ENCODE measurements at regions not wholly inside any gene's neighbourhood (a gene's known extent, or its start where the extent isn't known, plus 50 kb on each side); places are given as distances from the start of the nearest gene placed in this dataset.
"Not testable (repeated sequence)": the region's sequence is repeated elsewhere in the genome, so short reads cannot be mapped to it uniquely, and the experiment has no call there.

GRCh38 chr2:176573612-176574483, 304.6 kb downstream of the MTX2 start:
- Histone ChIP-seq H3K27me3 (ENCODE audit: insufficient read depth, low read length, poor library complexity) (no peaks in the 10 kb centered on the region), H3K4ac (ENCODE audit: low read depth, low read length) (no peak overlapping the region), H3K36me3 (ENCODE audit: control insufficient read depth, insufficient read depth, low read length) (no peaks in the 10 kb centered on the region), H3K4me2 (ENCODE audit: low read length) (no peak overlapping the region), H3K79me1 (ENCODE audit: low read length) (no peaks in the 10 kb centered on the region), H2BK15ac (replicated peaks; ENCODE audit: low read depth) (no peak overlapping the region), H4K8ac (ENCODE audit: low read depth, low read length) (no peak overlapping the region), H3K4me3 (ENCODE audit: low read length) (no peak overlapping the region), H2BK120ac (ENCODE audit: low read depth, low read length) (no peak overlapping the region), H3K79me2 (ENCODE audit: control insufficient read depth, insufficient read depth, low read length) (no peaks in the 10 kb centered on the region), H2BK5ac (ENCODE audit: low read length) (no peak overlapping the region), H3K18ac (ENCODE audit: low read length) (no peak overlapping the region), H4K5ac (ENCODE audit: low read length) (no peak overlapping the region), H2AK5ac (ENCODE audit: low read length) (no peak overlapping the region), H3K27ac (ENCODE audit: low read depth, low read length) (no peak overlapping the region), H3K23ac (ENCODE audit: low read length) (no peak overlapping the region), H3K4me1 (ENCODE audit: control insufficient read depth, low read depth, low read length) (no peaks in the 10 kb centered on the region), H3K56ac (ENCODE audit: low read length) (no peak overlapping the region), H3K9ac (ENCODE audit: low read length) (no peak overlapping the region)
- no CpG with 5 or more reads among the region's 4 CpGs for whole genome bisulfite sequencing (ENCODE audit: extremely low coverage, insufficient coverage, low lambda C conversion rate)
- no peak for DNase-seq

DNA sequence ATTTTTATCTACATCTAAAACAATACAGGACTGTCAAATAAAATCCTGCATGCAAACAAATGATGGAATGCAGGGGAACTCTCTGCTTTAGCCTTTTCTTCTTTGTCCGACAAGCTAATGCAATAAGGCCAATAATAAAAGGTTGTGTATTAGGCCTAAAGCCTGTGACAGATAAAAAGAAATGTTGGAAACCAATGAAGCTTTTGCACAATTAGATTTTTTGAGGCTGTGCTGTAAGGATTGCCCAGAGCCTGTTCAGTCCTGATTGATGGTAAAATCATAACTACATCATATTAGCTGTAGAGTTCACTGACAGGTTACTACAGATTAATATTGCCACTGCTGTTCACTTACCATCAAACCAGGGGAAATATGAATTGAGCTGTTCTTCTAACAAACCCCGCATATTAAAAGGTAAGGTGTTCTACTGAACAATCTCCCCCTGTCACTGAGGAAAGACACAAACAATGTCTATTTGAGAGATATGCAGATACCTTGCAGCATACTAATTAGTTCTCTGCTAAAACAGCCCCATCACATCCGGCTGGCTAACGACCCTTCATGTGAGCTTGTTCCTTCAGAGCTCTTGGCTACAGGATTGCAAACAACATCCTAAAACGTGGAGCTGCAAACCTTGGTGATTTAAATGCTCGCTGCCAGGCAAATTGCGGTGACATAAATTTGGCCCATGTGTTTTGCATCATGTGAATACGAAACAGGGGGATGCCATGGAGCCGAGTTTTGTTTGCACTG, 305.4 kb downstream of the MTX2 start:
- no peaks in the 10 kb centered on the region for H3K4me1 ChIP-seq (ENCODE audit: control insufficient read depth, low read depth, low read length)
- no peak for DNase-seq
- no peak overlapping the region for H3K4me3 ChIP-seq (ENCODE audit: low read length)
- H2BK120ac ChIP-seq (ENCODE audit: low read depth, low read length) = no peak overlapping the region
- no peaks in the 10 kb centered on the region for H3K27me3 ChIP-seq (ENCODE audit: insufficient read depth, low read length, poor library complexity)
- H4K5ac ChIP-seq (ENCODE audit: low read length) = no peak overlapping the region
- no peak overlapping the region for H2AK5ac ChIP-seq (ENCODE audit: low read length)
- no peak overlapping the region for H2BK5ac ChIP-seq (ENCODE audit: low read length)
- no CpG with 5 or more reads among the region's 9 CpGs for WGBS (ENCODE audit: extremely low coverage, insufficient coverage, low lambda C conversion rate)
- H2BK15ac ChIP-seq (replicated peaks; ENCODE audit: low read depth) = no peak overlapping the region
- no peak overlapping the region for H3K56ac ChIP-seq (ENCODE audit: low read length)
- H3K79me1 ChIP-seq (ENCODE audit: low read length) = no peaks in the 10 kb centered on the region
- no peak overlapping the region for H3K18ac ChIP-seq (ENCODE audit: low read length)
- no peak overlapping the region for H4K8ac ChIP-seq (ENCODE audit: low read depth, low read length)
- H3K9ac ChIP-seq (ENCODE audit: low read length) = no peak overlapping the region
- no peaks in the 10 kb centered on the region for H3K36me3 ChIP-seq (ENCODE audit: control insufficient read depth, insufficient read depth, low read length)
- no peak overlapping the region for H3K23ac ChIP-seq (ENCODE audit: low read length)
- no peak overlapping the region for H3K4ac ChIP-seq (ENCODE audit: low read depth, low read length)
- H3K27ac ChIP-seq (ENCODE audit: low read depth, low read length) = no peak overlapping the region
- H3K4me2 ChIP-seq (ENCODE audit: low read length) = no peak overlapping the region
- H3K79me2 ChIP-seq (ENCODE audit: control insufficient read depth, insufficient read depth, low read length) = no peaks in the 10 kb centered on the region

DNA sequence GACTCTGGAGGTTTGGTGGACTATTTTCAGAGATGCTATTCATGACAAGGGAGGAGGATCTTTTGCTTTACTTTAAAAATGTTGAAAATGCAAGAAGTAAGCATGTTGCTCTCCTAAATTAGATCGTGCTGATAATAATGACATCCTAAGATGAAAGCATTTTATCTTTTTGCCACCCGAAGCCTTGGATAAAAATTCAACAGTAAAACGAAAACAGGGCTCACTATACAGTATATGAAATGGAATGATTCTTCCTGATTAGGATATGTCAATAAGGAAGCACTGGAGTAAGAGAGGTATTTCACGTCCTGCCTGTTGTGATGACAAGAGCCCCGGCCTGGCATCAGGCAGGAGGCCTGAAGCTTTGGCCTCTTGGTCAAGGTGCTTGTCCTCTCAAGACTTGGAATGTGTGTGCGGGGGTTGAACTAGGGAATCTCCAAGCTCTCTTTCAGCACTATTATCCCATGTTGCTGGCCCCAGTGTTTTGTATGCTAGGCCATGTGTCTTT, 306.0 kb downstream of the MTX2 start:
- H3K4me1 ChIP-seq (ENCODE audit: control insufficient read depth, low read depth, low read length) = no peaks in the 10 kb centered on the region
- no peak for DNase-seq
- no peaks in the 10 kb centered on the region for H3K27me3 ChIP-seq (ENCODE audit: insufficient read depth, low read length, poor library complexity)
- no peak overlapping the region for H3K56ac ChIP-seq (ENCODE audit: low read length)
- no peak overlapping the region for H2BK5ac ChIP-seq (ENCODE audit: low read length)
- no peak overlapping the region for H2AK5ac ChIP-seq (ENCODE audit: low read length)
- H2BK15ac ChIP-seq (replicated peaks; ENCODE audit: low read depth) = no peak overlapping the region
- no peak overlapping the region for H4K8ac ChIP-seq (ENCODE audit: low read depth, low read length)
- H3K18ac ChIP-seq (ENCODE audit: low read length) = no peak overlapping the region
- no peaks in the 10 kb centered on the region for H3K79me1 ChIP-seq (ENCODE audit: low read length)
- no peak overlapping the region for H3K23ac ChIP-seq (ENCODE audit: low read length)
- WGBS (ENCODE audit: extremely low coverage, insufficient coverage, low lambda C conversion rate) = no CpG with 5 or more reads among the region's 6 CpGs
- H2BK120ac ChIP-seq (ENCODE audit: low read depth, low read length) = no peak overlapping the region
- no peaks in the 10 kb centered on the region for H3K79me2 ChIP-seq (ENCODE audit: control insufficient read depth, insufficient read depth, low read length)
- H3K27ac ChIP-seq (ENCODE audit: low read depth, low read length) = no peak overlapping the region
- H3K9ac ChIP-seq (ENCODE audit: low read length) = no peak overlapping the region
- H3K4me2 ChIP-seq (ENCODE audit: low read length) = no peak overlapping the region
- H3K4me3 ChIP-seq (ENCODE audit: low read length) = no peak overlapping the region
- no peak overlapping the region for H4K5ac ChIP-seq (ENCODE audit: low read length)
- H3K4ac ChIP-seq (ENCODE audit: low read depth, low read length) = no peak overlapping the region
- no peaks in the 10 kb centered on the region for H3K36me3 ChIP-seq (ENCODE audit: control insufficient read depth, insufficient read depth, low read length)

- H2AK5ac ChIP-seq (ENCODE audit: low read length) = no peak overlapping the region
- H2BK120ac ChIP-seq (ENCODE audit: low read depth, low read length) = no peak overlapping the region
- H3K9ac ChIP-seq (ENCODE audit: low read length) = no peak overlapping the region
- H4K8ac ChIP-seq (ENCODE audit: low read depth, low read length) = no peak overlapping the region
- no peak overlapping the region for H3K4ac ChIP-seq (ENCODE audit: low read depth, low read length)
- H2BK15ac ChIP-seq (replicated peaks; ENCODE audit: low read depth) = no peak overlapping the region
- no CpG with 5 or more reads among the region's 1 CpG for WGBS (ENCODE audit: extremely low coverage, insufficient coverage, low lambda C conversion rate)
- no peak overlapping the region for H4K5ac ChIP-seq (ENCODE audit: low read length)
- H3K4me1 ChIP-seq (ENCODE audit: control insufficient read depth, low read depth, low read length) = no peaks in the 10 kb centered on the region
- no peak for DNase-seq
- no peak overlapping the region for H3K56ac ChIP-seq (ENCODE audit: low read length)
- no peaks in the 10 kb centered on the region for H3K36me3 ChIP-seq (ENCODE audit: control insufficient read depth, insufficient read depth, low read length)
- H3K79me1 ChIP-seq (ENCODE audit: low read length) = no peaks in the 10 kb centered on the region
- no peak overlapping the region for H3K4me2 ChIP-seq (ENCODE audit: low read length)
- no peak overlapping the region for H2BK5ac ChIP-seq (ENCODE audit: low read length)
- no peak overlapping the region for H3K27ac ChIP-seq (ENCODE audit: low read depth, low read length)
- no peak overlapping the region for H3K23ac ChIP-seq (ENCODE audit: low read length)
- no peak overlapping the region for H3K4me3 ChIP-seq (ENCODE audit: low read length)
- H3K18ac ChIP-seq (ENCODE audit: low read length) = no peak overlapping the region
- no peaks in the 10 kb centered on the region for H3K79me2 ChIP-seq (ENCODE audit: control insufficient read depth, insufficient read depth, low read length)
- H3K27me3 ChIP-seq (ENCODE audit: insufficient read depth, low read length, poor library complexity) = no peaks in the 10 kb centered on the region
Observed at GRCh38 chr2:176577054-176577453, 307.8 kb downstream of the MTX2 start.

GRCh38 chr2:176578292-176578691, 309.1 kb downstream of the MTX2 start:
- H4K8ac ChIP-seq (ENCODE audit: low read depth, low read length); H3K27ac ChIP-seq (ENCODE audit: low read depth, low read length); H3K56ac ChIP-seq (ENCODE audit: low read length); H3K27me3 ChIP-seq (ENCODE audit: insufficient read depth, low read length, poor library complexity); H3K4me3 ChIP-seq (ENCODE audit: low read length); H3K18ac ChIP-seq (ENCODE audit: low read length); H3K79me2 ChIP-seq (ENCODE audit: control insufficient read depth, insufficient read depth, low read length); H3K79me1 ChIP-seq (ENCODE audit: low read length); H3K23ac ChIP-seq (ENCODE audit: low read length); H3K4me2 ChIP-seq (ENCODE audit: low read length); H3K9ac ChIP-seq (ENCODE audit: low read length); H4K5ac ChIP-seq (ENCODE audit: low read length); H2BK120ac ChIP-seq (ENCODE audit: low read depth, low read length); H3K4ac ChIP-seq (ENCODE audit: low read depth, low read length); H3K4me1 ChIP-seq (ENCODE audit: control insufficient read depth, low read depth, low read length); H2AK5ac ChIP-seq (ENCODE audit: low read length); H3K36me3 ChIP-seq (ENCODE audit: control insufficient read depth, insufficient read depth, low read length); DNase-seq; H2BK5ac ChIP-seq (ENCODE audit: low read length); H2BK15ac ChIP-seq (replicated peaks; ENCODE audit: low read depth): not testable (repeated sequence)
- WGBS (ENCODE audit: extremely low coverage, insufficient coverage, low lambda C conversion rate) = no CpG with 5 or more reads among the region's 4 CpGs
